ENCODE measurements at regions not wholly inside any gene's neighbourhood (a gene's known extent, or its start where the extent isn't known, plus 50 kb on each side); places are given as distances from the start of the nearest gene placed in this dataset.

DNA sequence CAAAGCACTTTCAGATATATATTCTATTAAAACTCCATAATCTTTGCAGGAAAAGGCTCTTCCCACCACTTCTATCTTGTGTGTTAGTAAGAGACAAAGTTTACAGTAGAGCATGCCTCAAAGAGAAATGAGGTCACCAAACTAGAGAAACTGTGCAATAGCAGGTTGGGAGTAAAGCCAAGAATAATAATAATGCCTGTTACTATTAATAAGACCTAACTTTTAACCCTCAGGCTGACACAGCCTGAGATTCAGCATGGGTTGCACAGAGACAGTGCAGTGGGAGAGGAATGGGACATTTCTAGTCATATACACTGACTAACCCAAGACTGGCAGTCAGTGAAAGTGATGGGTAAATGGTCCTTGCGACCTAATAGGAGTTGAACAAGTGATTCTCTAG is 320.2 kb upstream of the NFIA start:
- TF ChIP-seq CTCF (IDR thresholded peaks at IDR 0.05; ENCODE audit: low read depth, low read length): no peak
- TF ChIP-seq EZH2phosphoT487 (IDR thresholded peaks at IDR 0.05; ENCODE audit: low read depth): no peak

Data from OCI-LY3 (cell line).